ENCODE measurements at regions not wholly inside any gene's neighbourhood (a gene's known extent, or its start where the extent isn't known, plus 50 kb on each side); places are given as distances from the start of the nearest gene placed in this dataset.

DNA sequence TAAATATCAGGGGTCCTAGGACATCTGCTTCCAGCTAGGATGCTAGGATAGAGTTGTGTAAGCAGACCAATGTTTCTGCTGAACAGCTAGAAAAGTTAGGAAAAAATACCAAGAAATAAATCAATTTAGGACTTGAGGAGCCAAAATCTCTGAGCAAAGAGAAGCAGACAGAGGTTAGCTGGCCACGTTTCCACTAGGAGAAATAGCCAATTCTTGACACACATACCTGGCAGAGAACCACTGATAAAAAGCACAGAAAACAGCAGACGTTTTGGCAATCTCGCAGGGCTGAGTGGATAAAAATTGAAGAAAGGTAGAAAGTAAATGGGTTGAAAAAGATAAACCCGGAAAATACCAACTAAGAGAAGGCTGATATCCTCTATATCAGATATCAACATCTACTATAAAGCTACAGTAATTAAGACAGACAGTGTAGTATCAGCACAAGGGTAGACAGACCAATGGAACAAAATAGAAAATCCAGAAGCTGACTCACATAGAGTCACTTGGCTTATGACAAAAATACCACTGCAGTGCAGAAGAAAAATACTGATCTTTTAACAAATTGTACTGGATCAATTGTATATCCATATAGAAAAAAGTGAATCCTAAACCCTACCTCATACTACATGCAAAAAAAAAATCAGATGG, 306.1 kb upstream of the KLHL29 start:
- no peaks in the 10 kb centered on the region for H4K20me1 ChIP-seq (ENCODE audit: insufficient read depth)
- no peaks in the 10 kb centered on the region for H3K4me1 ChIP-seq (ENCODE audit: control insufficient read depth in 1 of 2, insufficient read depth in 2 of 2, low read length in 2 of 2)
- no TSS peak for BruUV-seq (replicated peaks)

DNA sequence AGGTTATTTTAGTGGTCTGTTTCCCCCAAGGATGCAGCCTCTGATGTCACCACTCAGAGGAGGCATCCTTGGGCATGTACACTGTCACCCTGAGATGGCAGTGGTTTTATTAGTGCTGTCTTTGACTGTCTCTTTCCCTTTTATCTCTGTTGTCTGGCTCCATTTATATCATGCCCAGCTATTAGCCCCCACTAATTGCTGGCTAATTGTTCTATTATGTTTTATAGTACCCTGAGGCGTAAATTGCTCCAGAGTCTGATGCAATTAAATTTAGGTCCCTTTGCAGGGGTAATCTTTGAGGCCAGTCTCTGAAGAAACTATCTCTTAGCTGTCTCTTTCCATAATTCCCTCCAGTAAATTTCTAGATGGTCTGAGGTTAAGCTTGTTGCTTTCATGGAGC, 301.0 kb upstream of the KLHL29 start:
- H3K27ac ChIP-seq (ENCODE audit: low read depth, low read length): no peak overlapping the region
- DNase-seq (ENCODE audit: low read depth, low spot score) (no peak), ATAC-seq (no peak)
- no TSS peak for BruUV-seq (replicated peaks)
- CTCF ChIA-PET: no interaction called here
- H3K79me2 ChIP-seq (ENCODE audit: insufficient read depth, low read length): no peaks in the 10 kb centered on the region
- H3K36me3 ChIP-seq (ENCODE audit: control insufficient read depth in 1 of 2, insufficient read depth in 2 of 2, low read length in 2 of 2): no peaks in the 10 kb centered on the region
- no peak overlapping the region for H3K9ac ChIP-seq (ENCODE audit: low read length)
- H3K27me3 ChIP-seq (ENCODE audit: insufficient read depth, low read length): no peaks in the 10 kb centered on the region
- RAD21 ChIA-PET (ENCODE audit: low non-redundant PET in 1 of 2, low total read pairs in 2 of 2, uncharacterized antibody in 2 of 2, unreplicated experiment in 2 of 2): no interaction called here
- no peaks in the 10 kb centered on the region for H3K4me1 ChIP-seq (ENCODE audit: control insufficient read depth in 1 of 2, insufficient read depth in 2 of 2, low read length in 2 of 2)
- POLR2A ChIA-PET: no interaction called here
- H3K9me2 ChIP-seq (ENCODE audit: insufficient read depth): no peaks in the 10 kb centered on the region
- no peak overlapping the region for H3K4me3 ChIP-seq (replicated peaks in 1 of 2; ENCODE audit: low read depth in 1 of 2, low read length in 2 of 2)
- H4K20me1 ChIP-seq (ENCODE audit: insufficient read depth): no peaks in the 10 kb centered on the region
- intact Hi-C loops (cut with micrococcal nuclease): no loop called here
- H3K4me2 ChIP-seq (ENCODE audit: low read length): no peak overlapping the region
- TF ChIP-seq EZH2 (IDR thresholded peaks at IDR 0.05) (no peak), POLR2A (IDR thresholded peaks at IDR 0.05; ENCODE audit: borderline replicate concordance, extremely low read depth, insufficient read depth, insufficient read length) (no peak)
- TF ChIP-seq, protein P1, sequence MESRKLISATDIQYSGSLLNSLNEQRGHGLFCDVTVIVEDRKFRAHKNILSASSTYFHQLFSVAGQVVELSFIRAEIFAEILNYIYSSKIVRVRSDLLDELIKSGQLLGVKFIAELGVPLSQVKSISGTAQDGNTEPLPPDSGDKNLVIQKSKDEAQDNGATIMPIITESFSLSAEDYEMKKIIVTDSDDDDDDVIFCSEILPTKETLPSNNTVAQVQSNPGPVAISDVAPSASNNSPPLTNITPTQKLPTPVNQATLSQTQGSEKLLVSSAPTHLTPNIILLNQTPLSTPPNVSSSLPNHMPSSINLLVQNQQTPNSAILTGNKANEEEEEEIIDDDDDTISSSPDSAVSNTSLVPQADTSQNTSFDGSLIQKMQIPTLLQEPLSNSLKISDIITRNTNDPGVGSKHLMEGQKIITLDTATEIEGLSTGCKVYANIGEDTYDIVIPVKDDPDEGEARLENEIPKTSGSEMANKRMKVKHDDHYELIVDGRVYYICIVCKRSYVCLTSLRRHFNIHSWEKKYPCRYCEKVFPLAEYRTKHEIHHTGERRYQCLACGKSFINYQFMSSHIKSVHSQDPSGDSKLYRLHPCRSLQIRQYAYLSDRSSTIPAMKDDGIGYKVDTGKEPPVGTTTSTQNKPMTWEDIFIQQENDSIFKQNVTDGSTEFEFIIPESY (IDR thresholded peaks at IDR 0.05; ENCODE audit: extremely low read depth, insufficient replicate concordance, low read length): no peak
- TF ChIP-seq, protein P2, sequence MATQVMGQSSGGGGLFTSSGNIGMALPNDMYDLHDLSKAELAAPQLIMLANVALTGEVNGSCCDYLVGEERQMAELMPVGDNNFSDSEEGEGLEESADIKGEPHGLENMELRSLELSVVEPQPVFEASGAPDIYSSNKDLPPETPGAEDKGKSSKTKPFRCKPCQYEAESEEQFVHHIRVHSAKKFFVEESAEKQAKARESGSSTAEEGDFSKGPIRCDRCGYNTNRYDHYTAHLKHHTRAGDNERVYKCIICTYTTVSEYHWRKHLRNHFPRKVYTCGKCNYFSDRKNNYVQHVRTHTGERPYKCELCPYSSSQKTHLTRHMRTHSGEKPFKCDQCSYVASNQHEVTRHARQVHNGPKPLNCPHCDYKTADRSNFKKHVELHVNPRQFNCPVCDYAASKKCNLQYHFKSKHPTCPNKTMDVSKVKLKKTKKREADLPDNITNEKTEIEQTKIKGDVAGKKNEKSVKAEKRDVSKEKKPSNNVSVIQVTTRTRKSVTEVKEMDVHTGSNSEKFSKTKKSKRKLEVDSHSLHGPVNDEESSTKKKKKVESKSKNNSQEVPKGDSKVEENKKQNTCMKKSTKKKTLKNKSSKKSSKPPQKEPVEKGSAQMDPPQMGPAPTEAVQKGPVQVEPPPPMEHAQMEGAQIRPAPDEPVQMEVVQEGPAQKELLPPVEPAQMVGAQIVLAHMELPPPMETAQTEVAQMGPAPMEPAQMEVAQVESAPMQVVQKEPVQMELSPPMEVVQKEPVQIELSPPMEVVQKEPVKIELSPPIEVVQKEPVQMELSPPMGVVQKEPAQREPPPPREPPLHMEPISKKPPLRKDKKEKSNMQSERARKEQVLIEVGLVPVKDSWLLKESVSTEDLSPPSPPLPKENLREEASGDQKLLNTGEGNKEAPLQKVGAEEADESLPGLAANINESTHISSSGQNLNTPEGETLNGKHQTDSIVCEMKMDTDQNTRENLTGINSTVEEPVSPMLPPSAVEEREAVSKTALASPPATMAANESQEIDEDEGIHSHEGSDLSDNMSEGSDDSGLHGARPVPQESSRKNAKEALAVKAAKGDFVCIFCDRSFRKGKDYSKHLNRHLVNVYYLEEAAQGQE (IDR thresholded peaks at IDR 0.05; ENCODE audit: low read depth): no peak
- TF ChIP-seq, protein P3, sequence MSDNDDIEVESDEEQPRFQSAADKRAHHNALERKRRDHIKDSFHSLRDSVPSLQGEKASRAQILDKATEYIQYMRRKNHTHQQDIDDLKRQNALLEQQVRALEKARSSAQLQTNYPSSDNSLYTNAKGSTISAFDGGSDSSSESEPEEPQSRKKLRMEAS (IDR thresholded peaks at IDR 0.05): no peak
- no peak overlapping the region for H2AFZ ChIP-seq (ENCODE audit: low read depth, low read length, poor library complexity, severe bottlenecking)
- H3K9me3 ChIP-seq (ENCODE audit: control insufficient read depth in 1 of 2, insufficient read depth in 1 of 2, low read depth in 1 of 2, low read length in 2 of 2): no peaks in the 10 kb centered on the region

More for the DNA sequence above, 306.1 kb upstream of the KLHL29 start:
- Histone ChIP-seq H3K9ac (ENCODE audit: low read length) (no peak overlapping the region), H3K4me3 (replicated peaks in 1 of 2; ENCODE audit: low read depth in 1 of 2, low read length in 2 of 2) (no peak overlapping the region), H3K27ac (ENCODE audit: low read depth, low read length) (no peak overlapping the region), H3K9me3 (ENCODE audit: control insufficient read depth in 1 of 2, insufficient read depth in 1 of 2, low read depth in 1 of 2, low read length in 2 of 2) (no peaks in the 10 kb centered on the region), H2AFZ (ENCODE audit: low read depth, low read length, poor library complexity, severe bottlenecking) (no peak overlapping the region), H3K27me3 (ENCODE audit: insufficient read depth, low read length) (0 out of 2 replicates have a peak, but pooled peaks cover 1% of the 10 kb centered on the region), H3K79me2 (ENCODE audit: insufficient read depth, low read length) (no peaks in the 10 kb centered on the region), H3K36me3 (ENCODE audit: control insufficient read depth in 1 of 2, insufficient read depth in 2 of 2, low read length in 2 of 2) (no peaks in the 10 kb centered on the region), H3K9me2 (ENCODE audit: insufficient read depth) (no peaks in the 10 kb centered on the region), H3K4me2 (ENCODE audit: low read length) (no peak overlapping the region)
- ChIA-PET POLR2A (no interaction called here), CTCF (no interaction called here), RAD21 (ENCODE audit: low non-redundant PET in 1 of 2, low total read pairs in 2 of 2, uncharacterized antibody in 2 of 2, unreplicated experiment in 2 of 2) (no interaction called here)
- intact Hi-C loops (cut with micrococcal nuclease): no loop called here
- DNase-seq (ENCODE audit: low read depth, low spot score) (no peak), ATAC-seq (no peak)
- no peak for TF ChIP-seq ZNF274 (IDR thresholded peaks at IDR 0.05; ENCODE audit: low read depth, low read length)
- no peak for TF ChIP-seq SRF (IDR thresholded peaks at IDR 0.05; ENCODE audit: low read depth)
- TF ChIP-seq, protein P4, sequence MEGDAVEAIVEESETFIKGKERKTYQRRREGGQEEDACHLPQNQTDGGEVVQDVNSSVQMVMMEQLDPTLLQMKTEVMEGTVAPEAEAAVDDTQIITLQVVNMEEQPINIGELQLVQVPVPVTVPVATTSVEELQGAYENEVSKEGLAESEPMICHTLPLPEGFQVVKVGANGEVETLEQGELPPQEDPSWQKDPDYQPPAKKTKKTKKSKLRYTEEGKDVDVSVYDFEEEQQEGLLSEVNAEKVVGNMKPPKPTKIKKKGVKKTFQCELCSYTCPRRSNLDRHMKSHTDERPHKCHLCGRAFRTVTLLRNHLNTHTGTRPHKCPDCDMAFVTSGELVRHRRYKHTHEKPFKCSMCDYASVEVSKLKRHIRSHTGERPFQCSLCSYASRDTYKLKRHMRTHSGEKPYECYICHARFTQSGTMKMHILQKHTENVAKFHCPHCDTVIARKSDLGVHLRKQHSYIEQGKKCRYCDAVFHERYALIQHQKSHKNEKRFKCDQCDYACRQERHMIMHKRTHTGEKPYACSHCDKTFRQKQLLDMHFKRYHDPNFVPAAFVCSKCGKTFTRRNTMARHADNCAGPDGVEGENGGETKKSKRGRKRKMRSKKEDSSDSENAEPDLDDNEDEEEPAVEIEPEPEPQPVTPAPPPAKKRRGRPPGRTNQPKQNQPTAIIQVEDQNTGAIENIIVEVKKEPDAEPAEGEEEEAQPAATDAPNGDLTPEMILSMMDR (IDR thresholded peaks at IDR 0.05 in 2 of 3, conservative IDR thresholded peaks at IDR 0.05 in 1 of 3; ENCODE audit: borderline replicate concordance in 1 of 3, insufficient read depth in 1 of 3, low read depth in 2 of 3, low read length in 2 of 3): no peak
